ENCODE measurements at regions not wholly inside any gene's neighbourhood (a gene's known extent, or its start where the extent isn't known, plus 50 kb on each side); places are given as distances from the start of the nearest gene placed in this dataset.
"Not testable (repeated sequence)": the region's sequence is repeated elsewhere in the genome, so short reads cannot be mapped to it uniquely, and the experiment has no call there.

- Mint-ChIP-seq H3K27me3 (no peaks in the 10 kb centered on the region), H3K9me3 (ENCODE audit: low read depth) (no peaks in the 10 kb centered on the region), H3K27ac (no peak overlapping the region), H3K4me1 (ENCODE audit: low read depth) (peaks cover 12% of the 10 kb centered on the region), H3K36me3 (no peaks in the 10 kb centered on the region), H3K4me3 (no peak overlapping the region)
Measured at GRCh38 chr2:193467276-193467987, 1272.7 kb upstream of the TMEFF2 start.

DNA sequence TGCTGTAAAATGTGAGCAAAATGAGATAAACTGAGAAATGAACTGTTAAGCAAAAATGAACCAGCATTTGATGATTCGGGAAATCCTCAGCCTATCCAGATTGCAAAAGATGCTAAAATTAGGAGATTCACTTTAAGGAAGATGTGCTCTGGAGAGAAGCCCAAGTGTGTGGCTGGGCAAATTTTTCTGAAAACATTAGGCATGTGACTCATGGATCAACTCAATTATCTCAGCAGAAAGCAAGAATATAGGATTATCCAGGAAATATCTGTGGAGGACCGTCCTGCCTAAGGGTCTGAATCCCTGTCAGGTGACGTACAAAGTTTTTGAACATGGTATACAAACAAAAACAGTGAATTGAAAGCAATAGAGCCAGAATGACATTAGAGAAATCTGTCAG, 1268.3 kb upstream of the TMEFF2 start:
- no peak overlapping the region for H3K4me3 Mint-ChIP-seq
- H3K27ac Mint-ChIP-seq: no peak overlapping the region
- H3K9me3 Mint-ChIP-seq (ENCODE audit: low read depth): no peaks in the 10 kb centered on the region
- peaks cover 2% of the 10 kb centered on the region for H3K4me1 Mint-ChIP-seq (ENCODE audit: low read depth)
- H3K36me3 Mint-ChIP-seq: no peaks in the 10 kb centered on the region
- no peaks in the 10 kb centered on the region for H3K27me3 Mint-ChIP-seq

GRCh38 chr2:193462411-193462810, 1267.7 kb upstream of the TMEFF2 start:
- Mint-ChIP-seq H3K27me3 (no peaks in the 10 kb centered on the region), H3K36me3 (no peaks in the 10 kb centered on the region), H3K4me1 (ENCODE audit: low read depth) (peaks cover 2% of the 10 kb centered on the region), H3K4me3 (no peak overlapping the region), H3K9me3 (ENCODE audit: low read depth) (no peaks in the 10 kb centered on the region), H3K27ac (no peak overlapping the region)

- H3K27ac Mint-ChIP-seq: no peak overlapping the region
- H3K27me3 Mint-ChIP-seq: no peaks in the 10 kb centered on the region
- no peaks in the 10 kb centered on the region for H3K36me3 Mint-ChIP-seq
- H3K9me3 Mint-ChIP-seq (ENCODE audit: low read depth): no peaks in the 10 kb centered on the region
- H3K4me1 Mint-ChIP-seq (ENCODE audit: low read depth): no peaks in the 10 kb centered on the region
- no peak overlapping the region for H3K4me3 Mint-ChIP-seq
Measured at GRCh38 chr2:193461431-193461934, 1266.8 kb upstream of the TMEFF2 start.

DNA sequence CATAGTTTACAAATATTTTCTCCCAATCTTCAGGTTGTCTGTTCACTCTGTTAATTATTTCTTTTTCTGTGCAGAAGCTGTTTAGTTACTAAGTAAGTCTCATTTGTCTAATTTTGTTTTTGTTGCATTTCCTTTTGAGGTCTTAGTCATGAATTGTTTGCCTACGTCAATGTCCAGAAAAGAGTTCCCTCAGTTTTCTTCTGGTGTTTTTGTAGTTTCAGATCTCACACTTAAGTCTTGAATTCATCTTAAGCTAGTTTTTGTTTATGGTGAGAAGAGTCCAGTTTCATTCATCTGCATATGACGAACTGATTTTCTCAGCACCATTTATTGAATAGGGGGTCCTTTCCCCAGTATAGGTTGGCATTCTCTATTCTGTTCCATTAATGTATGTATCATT, 1252.2 kb upstream of the TMEFF2 start:
- Mint-ChIP-seq H3K27me3 (no peaks in the 10 kb centered on the region), H3K4me1 (ENCODE audit: low read depth) (no peaks in the 10 kb centered on the region), H3K9me3 (ENCODE audit: low read depth) (no peaks in the 10 kb centered on the region), H3K36me3 (no peaks in the 10 kb centered on the region), H3K4me3 (no peak overlapping the region), H3K27ac (no peak overlapping the region)

- no peak overlapping the region for H3K27ac Mint-ChIP-seq
- H3K4me3 Mint-ChIP-seq: no peak overlapping the region
- H3K9me3 Mint-ChIP-seq (ENCODE audit: low read depth): no peaks in the 10 kb centered on the region
- H3K27me3 Mint-ChIP-seq: no peaks in the 10 kb centered on the region
- H3K4me1 Mint-ChIP-seq (ENCODE audit: low read depth): no peaks in the 10 kb centered on the region
- H3K36me3 Mint-ChIP-seq: no peaks in the 10 kb centered on the region
Measured at GRCh38 chr2:193442293-193442692, 1247.6 kb upstream of the TMEFF2 start.

DNA sequence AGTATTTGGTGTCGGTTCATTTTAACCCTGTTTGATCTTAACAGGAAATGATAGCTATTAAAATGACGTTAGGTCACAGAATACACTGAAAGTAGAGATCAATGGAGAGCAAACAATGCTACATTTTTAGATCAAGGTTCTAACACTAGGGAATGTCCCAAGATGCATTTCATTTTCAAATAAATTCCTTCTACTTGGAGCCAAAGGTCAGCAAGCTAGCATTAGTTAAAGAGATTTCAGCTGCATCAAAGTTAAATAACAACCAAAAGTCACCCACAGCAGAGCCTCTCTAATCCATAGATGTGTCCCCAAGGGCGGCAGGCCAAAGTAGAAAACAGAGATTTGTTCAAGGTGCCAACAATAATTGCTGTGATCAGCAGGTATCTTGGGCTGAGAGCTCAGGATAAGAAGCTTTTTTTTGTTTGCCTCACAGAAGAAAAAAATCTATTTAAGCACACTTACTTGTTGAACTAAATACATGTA, 1233.6 kb upstream of the TMEFF2 start:
- H3K27me3 Mint-ChIP-seq: no peaks in the 10 kb centered on the region
- peaks cover 3% of the 10 kb centered on the region for H3K9me3 Mint-ChIP-seq (ENCODE audit: low read depth)
- H3K27ac Mint-ChIP-seq: no peak overlapping the region
- no peak overlapping the region for H3K4me3 Mint-ChIP-seq
- H3K4me1 Mint-ChIP-seq (ENCODE audit: low read depth): no peaks in the 10 kb centered on the region
- H3K36me3 Mint-ChIP-seq: no peaks in the 10 kb centered on the region

DNA sequence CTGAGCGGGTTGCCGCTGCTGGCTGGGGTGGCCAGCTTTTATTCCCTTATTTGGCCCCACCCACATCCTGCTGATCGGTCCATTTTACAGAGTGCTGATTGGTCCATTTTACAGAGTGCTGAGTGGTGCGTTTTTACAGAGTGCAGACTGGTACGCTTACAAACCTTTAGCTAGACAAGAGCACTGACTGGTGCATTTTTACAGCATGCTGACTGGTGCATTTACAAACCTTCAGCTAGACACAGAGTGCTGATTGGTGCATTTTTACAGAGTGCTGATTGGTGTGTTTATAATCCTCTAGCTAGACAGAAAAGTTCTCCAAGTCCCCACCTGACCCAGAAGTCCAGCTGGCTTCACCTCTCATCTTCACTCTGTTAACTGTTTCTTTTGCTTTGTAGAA, 1217.6 kb upstream of the TMEFF2 start:
- not testable (repeated sequence) for H3K36me3 Mint-ChIP-seq; H3K27ac Mint-ChIP-seq; H3K4me3 Mint-ChIP-seq; H3K27me3 Mint-ChIP-seq; H3K4me1 Mint-ChIP-seq (ENCODE audit: low read depth); H3K9me3 Mint-ChIP-seq (ENCODE audit: low read depth)

- Mint-ChIP-seq H3K4me3 (no peak overlapping the region), H3K36me3 (no peaks in the 10 kb centered on the region), H3K9me3 (ENCODE audit: low read depth) (no peaks in the 10 kb centered on the region), H3K27ac (no peak overlapping the region), H3K27me3 (no peaks in the 10 kb centered on the region), H3K4me1 (ENCODE audit: low read depth) (no peaks in the 10 kb centered on the region)
Measured at GRCh38 chr2:193409951-193410350, 1215.2 kb upstream of the TMEFF2 start.

DNA sequence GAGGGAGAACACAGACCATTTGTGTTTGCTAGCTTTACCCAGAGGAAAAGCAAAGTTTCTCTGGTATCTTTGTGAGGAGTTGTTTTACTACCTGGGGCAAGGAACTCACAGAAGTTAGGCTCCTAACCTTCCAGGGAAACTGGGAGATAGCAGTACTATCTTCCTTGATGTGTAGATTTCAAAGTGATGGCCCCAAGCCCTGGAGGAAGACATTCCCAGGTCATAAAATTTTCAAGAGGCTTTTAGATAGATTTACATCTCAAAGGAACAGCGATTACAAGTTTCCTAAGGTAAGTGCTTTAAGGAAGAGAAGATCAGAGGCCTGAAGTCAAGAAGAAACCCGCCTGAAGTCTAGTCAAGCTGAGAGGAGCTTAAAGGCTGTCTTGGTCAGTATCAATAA, 1187.8 kb upstream of the TMEFF2 start:
- Mint-ChIP-seq H3K9me3 (ENCODE audit: low read depth) (peaks cover 6% of the 10 kb centered on the region), H3K4me3 (no peak overlapping the region), H3K27me3 (no peaks in the 10 kb centered on the region), H3K4me1 (ENCODE audit: low read depth) (no peaks in the 10 kb centered on the region), H3K27ac (no peak overlapping the region), H3K36me3 (no peaks in the 10 kb centered on the region)

- no peaks in the 10 kb centered on the region for H3K27me3 Mint-ChIP-seq
- H3K4me3 Mint-ChIP-seq: no peak overlapping the region
- no peak overlapping the region for H3K27ac Mint-ChIP-seq
- no peaks in the 10 kb centered on the region for H3K36me3 Mint-ChIP-seq
- no peaks in the 10 kb centered on the region for H3K4me1 Mint-ChIP-seq (ENCODE audit: low read depth)
- no peaks in the 10 kb centered on the region for H3K9me3 Mint-ChIP-seq (ENCODE audit: low read depth)
Measured at GRCh38 chr2:193377789-193378188, 1183.1 kb upstream of the TMEFF2 start.

- Mint-ChIP-seq H3K27ac (no peak overlapping the region), H3K4me3 (no peak overlapping the region), H3K27me3 (no peaks in the 10 kb centered on the region), H3K36me3 (no peaks in the 10 kb centered on the region), H3K4me1 (ENCODE audit: low read depth) (no peaks in the 10 kb centered on the region), H3K9me3 (ENCODE audit: low read depth) (no peaks in the 10 kb centered on the region)
Measured at GRCh38 chr2:193373120-193373519, 1178.4 kb upstream of the TMEFF2 start.

DNA sequence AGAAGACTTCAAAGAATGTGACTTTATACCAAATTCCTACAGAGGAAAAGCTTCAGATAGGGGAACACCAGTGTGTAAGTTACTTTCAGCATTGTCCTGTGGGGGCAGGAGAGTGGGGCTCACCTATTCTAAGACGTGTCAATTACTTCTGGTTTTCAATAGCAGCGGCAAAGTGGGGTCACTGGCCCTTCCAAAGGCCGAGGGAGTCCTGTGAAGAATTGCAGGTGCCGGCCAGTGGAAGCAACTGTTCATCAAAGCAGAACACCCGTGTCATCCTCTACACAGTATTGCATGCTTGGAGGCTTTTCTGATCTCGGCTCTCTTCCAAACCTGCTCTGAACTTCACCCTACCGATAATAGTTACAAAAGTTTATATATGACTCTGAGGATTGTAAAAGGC, 1176.5 kb upstream of the TMEFF2 start:
- no peaks in the 10 kb centered on the region for H3K27me3 Mint-ChIP-seq
- no peak overlapping the region for H3K4me3 Mint-ChIP-seq
- no peaks in the 10 kb centered on the region for H3K9me3 Mint-ChIP-seq (ENCODE audit: low read depth)
- no peaks in the 10 kb centered on the region for H3K4me1 Mint-ChIP-seq (ENCODE audit: low read depth)
- H3K27ac Mint-ChIP-seq: no peak overlapping the region
- H3K36me3 Mint-ChIP-seq: no peaks in the 10 kb centered on the region

- Mint-ChIP-seq H3K27me3 (peaks cover 2% of the 10 kb centered on the region), H3K27ac (no peak overlapping the region), H3K4me3 (no peak overlapping the region), H3K4me1 (ENCODE audit: low read depth) (no peaks in the 10 kb centered on the region), H3K9me3 (ENCODE audit: low read depth) (no peaks in the 10 kb centered on the region), H3K36me3 (no peaks in the 10 kb centered on the region)
Measured at GRCh38 chr2:193368615-193369014, 1173.9 kb upstream of the TMEFF2 start.

- Mint-ChIP-seq H3K27me3 (no peaks in the 10 kb centered on the region), H3K4me1 (ENCODE audit: low read depth) (no peaks in the 10 kb centered on the region), H3K9me3 (ENCODE audit: low read depth) (no peaks in the 10 kb centered on the region)
Measured at GRCh38 chr2:193357508-193357907, 1162.8 kb upstream of the TMEFF2 start.

DNA sequence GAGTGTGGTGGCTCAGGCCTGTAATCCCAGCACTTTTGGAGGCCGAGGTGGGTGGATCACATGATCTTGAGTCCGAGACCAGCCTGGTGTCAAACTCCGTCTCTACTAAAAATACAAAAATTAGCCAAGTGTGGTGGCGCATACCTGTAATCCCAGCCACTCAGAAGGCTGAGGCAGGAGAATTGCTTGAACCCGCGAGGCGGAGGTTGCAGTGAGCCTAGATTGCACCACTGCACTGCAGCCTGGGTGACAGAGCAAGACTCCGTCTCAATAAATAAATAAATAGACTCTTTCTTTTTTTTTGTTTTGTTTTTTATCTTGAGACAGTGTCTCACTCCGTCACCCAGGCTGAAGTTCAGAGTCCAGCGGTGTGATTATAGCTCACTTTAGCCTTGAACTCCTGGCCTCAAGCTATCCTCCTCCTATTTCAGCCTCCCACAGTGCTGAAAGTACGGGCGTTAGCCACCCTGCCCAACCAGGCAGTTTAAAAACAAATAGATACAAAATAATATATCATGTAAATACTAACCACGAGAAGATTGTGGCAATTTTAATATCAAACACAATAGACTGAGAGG, 1158.0 kb upstream of the TMEFF2 start:
- not testable (repeated sequence) for H3K36me3 Mint-ChIP-seq; H3K27me3 Mint-ChIP-seq; H3K4me1 Mint-ChIP-seq (ENCODE audit: low read depth); H3K27ac Mint-ChIP-seq; H3K4me3 Mint-ChIP-seq; H3K9me3 Mint-ChIP-seq (ENCODE audit: low read depth)

More at GRCh38 chr2:193357508-193357907, 1162.8 kb upstream of the TMEFF2 start:
- H3K36me3 Mint-ChIP-seq: no peaks in the 10 kb centered on the region
- no peak overlapping the region for H3K4me3 Mint-ChIP-seq
- no peak overlapping the region for H3K27ac Mint-ChIP-seq

All from activated naive CD8-positive, alpha-beta T cell (primary cell).